ENCODE measurements at regions not wholly inside any gene's neighbourhood (a gene's known extent, or its start where the extent isn't known, plus 50 kb on each side); places are given as distances from the start of the nearest gene placed in this dataset.

GRCh38 chr18:53909668-53910067 lies 314.8 kb downstream of the MBD2 start:
- ATAC-seq (no peak), DNase-seq (peak; percentile 43)
- intact Hi-C loops (cut with DNase I, micrococcal nuclease), result loop anchor here (1.0 to 2.0 kb wide), 2 partner anchors 209 to 210 kb away; no protein-coding TSS in a partner anchor
- POLR2A ChIA-PET, result no interaction called here
- H3K9me3 Mint-ChIP-seq (ENCODE audit: low read depth), result no peaks in the 10 kb centered on the region
- CTCF ChIA-PET, result interaction anchor here (0.7 to 1.0 kb wide), 2 partner anchors 10 to 210 kb away, joined by 3 to 4 read pairs; no protein-coding TSS in a partner anchor
- H3K36me3 Mint-ChIP-seq (ENCODE audit: low read depth), result no peaks in the 10 kb centered on the region
- no peak overlapping the region for H3K27ac Mint-ChIP-seq
- H3K4me3 Mint-ChIP-seq, result no peak overlapping the region
- H3K27me3 Mint-ChIP-seq, result peaks cover 2% of the 10 kb centered on the region
- H3K4me1 Mint-ChIP-seq, result no peaks in the 10 kb centered on the region

GRCh38 chr18:53907921-53908320 lies 316.5 kb downstream of the MBD2 start:
- no peak for DNase-seq
- CTCF ChIA-PET, result interaction anchor here (1.0 to 2.1 kb wide), 2 partner anchors 212 to 363 kb away, joined by 3 to 14 read pairs; no protein-coding TSS in a partner anchor
- Mint-ChIP-seq H3K36me3 (ENCODE audit: low read depth) (no peaks in the 10 kb centered on the region), H3K4me1 (no peaks in the 10 kb centered on the region), H3K4me3 (no peak overlapping the region), H3K27ac (no peak overlapping the region), H3K9me3 (ENCODE audit: low read depth) (no peaks in the 10 kb centered on the region), H3K27me3 (peaks cover 4% of the 10 kb centered on the region)
- POLR2A ChIA-PET, result no interaction called here
- no peak for ATAC-seq
- intact Hi-C loops (cut with DNase I, micrococcal nuclease), result no loop called here

GRCh38 chr18:53906681-53907080 lies 317.8 kb downstream of the MBD2 start:
- no peaks in the 10 kb centered on the region for H3K36me3 Mint-ChIP-seq (ENCODE audit: low read depth)
- intact Hi-C loops (cut with DNase I, micrococcal nuclease), result no loop called here
- no peak for ATAC-seq
- DNase-seq, result no peak
- H3K9me3 Mint-ChIP-seq (ENCODE audit: low read depth), result no peaks in the 10 kb centered on the region
- H3K4me3 Mint-ChIP-seq, result no peak overlapping the region
- H3K4me1 Mint-ChIP-seq, result no peaks in the 10 kb centered on the region
- peaks cover 4% of the 10 kb centered on the region for H3K27me3 Mint-ChIP-seq
- ChIA-PET POLR2A (no interaction called here), CTCF (interaction anchor here (0.7 kb wide), 1 partner anchor 134 kb away, joined by 3 read pairs; no protein-coding TSS in a partner anchor)
- no peak overlapping the region for H3K27ac Mint-ChIP-seq

- Mint-ChIP-seq H3K9me3 (ENCODE audit: low read depth) (no peaks in the 10 kb centered on the region), H3K27ac (no peak overlapping the region), H3K27me3 (no peaks in the 10 kb centered on the region), H3K4me1 (no peaks in the 10 kb centered on the region), H3K4me3 (no peak overlapping the region), H3K36me3 (ENCODE audit: low read depth) (no peaks in the 10 kb centered on the region)
- ChIA-PET POLR2A (no interaction called here), CTCF (no interaction called here)
- no peak for ATAC-seq
- DNase-seq, result no peak
- intact Hi-C loops (cut with DNase I, micrococcal nuclease), result no loop called here
Measured at GRCh38 chr18:53894675-53895442, 329.6 kb downstream of the MBD2 start.

GRCh38 chr18:53887447-53887846 lies 337.0 kb downstream of the MBD2 start:
- Mint-ChIP-seq H3K36me3 (ENCODE audit: low read depth) (no peaks in the 10 kb centered on the region), H3K4me3 (no peak overlapping the region), H3K4me1 (no peaks in the 10 kb centered on the region), H3K27me3 (peaks cover 3% of the 10 kb centered on the region), H3K9me3 (ENCODE audit: low read depth) (no peaks in the 10 kb centered on the region), H3K27ac (no peak overlapping the region)
- no peak for DNase-seq
- POLR2A ChIA-PET, result no interaction called here
- CTCF ChIA-PET, result no interaction called here
- intact Hi-C loops (cut with DNase I, micrococcal nuclease), result no loop called here
- ATAC-seq, result no peak

GRCh38 chr18:53886058-53886457 lies 338.4 kb downstream of the MBD2 start:
- H3K36me3 Mint-ChIP-seq (ENCODE audit: low read depth), result no peaks in the 10 kb centered on the region
- no peaks in the 10 kb centered on the region for H3K4me1 Mint-ChIP-seq
- intact Hi-C loops (cut with DNase I, micrococcal nuclease), result no loop called here
- H3K27me3 Mint-ChIP-seq, result peaks cover 3% of the 10 kb centered on the region
- ATAC-seq (no peak), DNase-seq (no peak)
- no peak overlapping the region for H3K27ac Mint-ChIP-seq
- H3K9me3 Mint-ChIP-seq (ENCODE audit: low read depth), result no peaks in the 10 kb centered on the region
- CTCF ChIA-PET, result no interaction called here
- no peak overlapping the region for H3K4me3 Mint-ChIP-seq
- POLR2A ChIA-PET, result no interaction called here

GRCh38 chr18:53883771-53884170 lies 340.7 kb downstream of the MBD2 start:
- Mint-ChIP-seq H3K27me3 (peaks cover 3% of the 10 kb centered on the region), H3K4me1 (no peaks in the 10 kb centered on the region), H3K4me3 (no peak overlapping the region), H3K36me3 (ENCODE audit: low read depth) (no peaks in the 10 kb centered on the region), H3K27ac (no peak overlapping the region), H3K9me3 (ENCODE audit: low read depth) (no peaks in the 10 kb centered on the region)
- ChIA-PET CTCF (no interaction called here), POLR2A (no interaction called here)
- intact Hi-C loops (cut with DNase I, micrococcal nuclease), result no loop called here
- ATAC-seq (no peak), DNase-seq (no peak)

- DNase-seq (no peak), ATAC-seq (no peak)
- no peaks in the 10 kb centered on the region for H3K9me3 Mint-ChIP-seq (ENCODE audit: low read depth)
- ChIA-PET POLR2A (no interaction called here), CTCF (interaction anchor here (1.5 kb wide), 1 partner anchor 10 kb away, joined by 3 read pairs; no protein-coding TSS in a partner anchor)
- intact Hi-C loops (cut with DNase I, micrococcal nuclease), result loop anchor here in 1 of 2 experiments (1.0 kb wide), 1 partner anchor 31 kb away; no protein-coding TSS in a partner anchor
- no peaks in the 10 kb centered on the region for H3K36me3 Mint-ChIP-seq (ENCODE audit: low read depth)
- H3K27ac Mint-ChIP-seq, result no peak overlapping the region
- H3K4me1 Mint-ChIP-seq, result no peaks in the 10 kb centered on the region
- H3K4me3 Mint-ChIP-seq, result no peak overlapping the region
- H3K27me3 Mint-ChIP-seq, result peaks cover 2% of the 10 kb centered on the region
Measured at GRCh38 chr18:53874103-53874502, 350.4 kb downstream of the MBD2 start.

GRCh38 chr18:53864770-53865169 lies 359.7 kb downstream of the MBD2 start:
- Mint-ChIP-seq H3K27me3 (no peaks in the 10 kb centered on the region), H3K9me3 (ENCODE audit: low read depth) (no peaks in the 10 kb centered on the region), H3K4me1 (no peaks in the 10 kb centered on the region), H3K36me3 (ENCODE audit: low read depth) (no peaks in the 10 kb centered on the region), H3K4me3 (no peak overlapping the region), H3K27ac (no peak overlapping the region)
- CTCF ChIA-PET, result interaction anchor here (0.6 to 0.9 kb wide), 2 partner anchors 9 to 68 kb away, joined by 3 to 5 read pairs; no protein-coding TSS in a partner anchor
- ATAC-seq (no peak), DNase-seq (no peak)
- POLR2A ChIA-PET, result no interaction called here
- intact Hi-C loops (cut with DNase I, micrococcal nuclease), result no loop called here

- intact Hi-C loops (cut with DNase I, micrococcal nuclease), result no loop called here
- Mint-ChIP-seq H3K27me3 (no peaks in the 10 kb centered on the region), H3K4me3 (no peak overlapping the region), H3K36me3 (ENCODE audit: low read depth) (no peaks in the 10 kb centered on the region), H3K4me1 (no peaks in the 10 kb centered on the region), H3K27ac (no peak overlapping the region), H3K9me3 (ENCODE audit: low read depth) (no peaks in the 10 kb centered on the region)
- ChIA-PET POLR2A (no interaction called here), CTCF (no interaction called here)
- ATAC-seq (no peak), DNase-seq (no peak)
Measured at GRCh38 chr18:53862921-53863320, 361.5 kb downstream of the MBD2 start.

- no peak for DNase-seq
- intact Hi-C loops (cut with DNase I, micrococcal nuclease), result no loop called here
- ChIA-PET POLR2A (no interaction called here), CTCF (no interaction called here)
- no peak overlapping the region for H3K4me3 Mint-ChIP-seq
- no peaks in the 10 kb centered on the region for H3K36me3 Mint-ChIP-seq (ENCODE audit: low read depth)
- no peaks in the 10 kb centered on the region for H3K27me3 Mint-ChIP-seq
- H3K9me3 Mint-ChIP-seq (ENCODE audit: low read depth), result no peaks in the 10 kb centered on the region
- H3K4me1 Mint-ChIP-seq, result no peaks in the 10 kb centered on the region
- ATAC-seq, result no peak
- no peak overlapping the region for H3K27ac Mint-ChIP-seq
Measured at GRCh38 chr18:53861185-53861584, 363.3 kb downstream of the MBD2 start.

- Mint-ChIP-seq H3K27ac (no peak overlapping the region), H3K9me3 (ENCODE audit: low read depth) (no peaks in the 10 kb centered on the region), H3K4me1 (no peaks in the 10 kb centered on the region), H3K27me3 (no peaks in the 10 kb centered on the region), H3K4me3 (no peak overlapping the region), H3K36me3 (ENCODE audit: low read depth) (no peaks in the 10 kb centered on the region)
- ChIA-PET POLR2A (no interaction called here), CTCF (no interaction called here)
- ATAC-seq (no peak), DNase-seq (no peak)
- intact Hi-C loops (cut with DNase I, micrococcal nuclease), result no loop called here
Measured at GRCh38 chr18:53859764-53860163, 364.7 kb downstream of the MBD2 start.
